ENCODE measurements at regions not wholly inside any gene's neighbourhood (a gene's known extent, or its start where the extent isn't known, plus 50 kb on each side); places are given as distances from the start of the nearest gene placed in this dataset.

GRCh38 chr1:58250587-58250948 lies 296.0 kb downstream of the OMA1 start:
- no peak overlapping the region for H3K27ac ChIP-seq
- peaks cover 4 to 37% (median 19%) of the 10 kb centered on the region in 6 donors for H3K4me1 ChIP-seq
- peak overlapping the region in 2 of 8 donors; percentile 35 to 58 for H3K4me3 ChIP-seq
- TF ChIP-seq, protein P1, sequence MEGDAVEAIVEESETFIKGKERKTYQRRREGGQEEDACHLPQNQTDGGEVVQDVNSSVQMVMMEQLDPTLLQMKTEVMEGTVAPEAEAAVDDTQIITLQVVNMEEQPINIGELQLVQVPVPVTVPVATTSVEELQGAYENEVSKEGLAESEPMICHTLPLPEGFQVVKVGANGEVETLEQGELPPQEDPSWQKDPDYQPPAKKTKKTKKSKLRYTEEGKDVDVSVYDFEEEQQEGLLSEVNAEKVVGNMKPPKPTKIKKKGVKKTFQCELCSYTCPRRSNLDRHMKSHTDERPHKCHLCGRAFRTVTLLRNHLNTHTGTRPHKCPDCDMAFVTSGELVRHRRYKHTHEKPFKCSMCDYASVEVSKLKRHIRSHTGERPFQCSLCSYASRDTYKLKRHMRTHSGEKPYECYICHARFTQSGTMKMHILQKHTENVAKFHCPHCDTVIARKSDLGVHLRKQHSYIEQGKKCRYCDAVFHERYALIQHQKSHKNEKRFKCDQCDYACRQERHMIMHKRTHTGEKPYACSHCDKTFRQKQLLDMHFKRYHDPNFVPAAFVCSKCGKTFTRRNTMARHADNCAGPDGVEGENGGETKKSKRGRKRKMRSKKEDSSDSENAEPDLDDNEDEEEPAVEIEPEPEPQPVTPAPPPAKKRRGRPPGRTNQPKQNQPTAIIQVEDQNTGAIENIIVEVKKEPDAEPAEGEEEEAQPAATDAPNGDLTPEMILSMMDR (IDR thresholded peaks at IDR 0.05 in 8 of 11, conservative IDR thresholded peaks at IDR 0.05 in 3 of 11), result no peak
- no peak for TF ChIP-seq POLR2A (IDR thresholded peaks at IDR 0.05)
- TF ChIP-seq POLR2AphosphoS5 (IDR thresholded peaks at IDR 0.05), result no peak
- intact Hi-C loops (cut with DNase I; ENCODE audit: low total_unique reads), result no loop called here
- DNase-seq, result no peak
- H3K27me3 ChIP-seq (replicated peaks in 1 of 7), result peaks cover 0 to 48% (median 30%) of the 10 kb centered on the region in 7 donors
- H3K9me3 ChIP-seq, result no peaks in the 10 kb centered on the region
- WGBS, 5 donors, result 19 to 29% (median 22%) methylated on average over 8 to 9 of the region's 9 CpGs
- no peaks in the 10 kb centered on the region for H3K36me3 ChIP-seq

DNA sequence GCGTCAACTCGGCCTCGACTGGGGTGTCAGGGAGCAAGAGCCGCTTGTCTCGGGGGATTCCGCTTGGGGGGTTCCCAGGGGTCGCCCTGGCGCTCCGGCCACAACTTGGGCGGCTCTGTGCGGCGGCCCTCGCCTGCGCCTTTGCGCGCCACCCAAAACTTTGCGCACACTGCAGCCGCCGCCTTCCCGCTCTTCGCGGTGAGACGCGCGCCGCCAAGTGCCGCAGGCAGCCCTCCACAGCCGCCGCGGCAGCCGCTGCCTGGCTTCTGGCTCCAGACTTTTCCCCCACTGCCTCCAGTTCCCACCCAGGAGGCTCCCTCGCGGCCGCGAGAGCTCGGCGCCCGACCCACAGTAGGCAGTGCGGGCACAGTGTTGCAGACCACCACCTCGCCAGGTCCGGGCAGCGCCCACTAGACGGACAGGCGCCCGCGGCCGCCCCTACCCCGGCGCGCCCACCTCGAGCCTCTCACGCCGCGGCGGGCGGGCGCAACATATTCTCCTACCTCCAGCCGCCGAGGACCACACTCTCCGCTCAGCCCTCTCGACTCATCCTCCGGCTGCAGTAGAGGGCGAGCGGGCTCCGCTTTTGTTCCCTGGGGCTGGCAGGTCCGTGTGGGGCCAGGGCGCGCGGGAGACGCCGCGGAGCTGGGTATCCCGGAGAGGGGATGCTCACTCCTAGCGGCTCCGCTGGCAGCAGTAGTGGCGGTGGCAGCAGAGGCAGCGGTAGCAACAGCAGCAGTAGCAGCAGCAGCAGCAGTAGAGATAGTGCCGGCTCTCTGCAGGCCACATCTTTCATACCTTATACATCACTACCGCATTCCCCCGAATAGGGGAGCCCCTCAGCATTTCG lies 296.6 kb downstream of the OMA1 start:
- no peaks in the 10 kb centered on the region for H3K9me3 ChIP-seq
- H3K4me3 ChIP-seq, result peak overlapping the region in 7 of 8 donors; percentile 16 to 58 (median 28)
- peaks cover 0 to 48% (median 30%) of the 10 kb centered on the region in 7 donors for H3K27me3 ChIP-seq (replicated peaks in 1 of 7)
- peaks cover 4 to 37% (median 19%) of the 10 kb centered on the region in 6 donors for H3K4me1 ChIP-seq
- no peak for DNase-seq
- intact Hi-C loops (cut with DNase I; ENCODE audit: low total_unique reads), result no loop called here
- no peaks in the 10 kb centered on the region for H3K36me3 ChIP-seq
- no peak overlapping the region for H3K27ac ChIP-seq
- 0 to 2% (median 1%) methylated on average over 45 to 81 of the region's 81 CpGs for WGBS, 5 donors
- no peak for TF ChIP-seq POLR2A (IDR thresholded peaks at IDR 0.05)
- TF ChIP-seq POLR2AphosphoS5 (IDR thresholded peaks at IDR 0.05), result no peak
- TF ChIP-seq, protein P1 (IDR thresholded peaks at IDR 0.05 in 8 of 11, conservative IDR thresholded peaks at IDR 0.05 in 3 of 11), result no peak

GRCh38 chr1:58249388-58249736 lies 297.2 kb downstream of the OMA1 start:
- Histone ChIP-seq H3K36me3 (no peaks in the 10 kb centered on the region), H3K27ac (no peak overlapping the region), H3K4me3 (peak overlapping the region in 6 of 8 donors; percentile 19 to 58 (median 29)), H3K27me3 (replicated peaks in 1 of 7) (peaks cover 0 to 48% (median 30%) of the 10 kb centered on the region in 7 donors), H3K9me3 (no peaks in the 10 kb centered on the region), H3K4me1 (peaks cover 4 to 37% (median 19%) of the 10 kb centered on the region in 6 donors)
- no peak for TF ChIP-seq POLR2AphosphoS5 (IDR thresholded peaks at IDR 0.05)
- TF ChIP-seq, protein P1 (IDR thresholded peaks at IDR 0.05 in 8 of 11, conservative IDR thresholded peaks at IDR 0.05 in 3 of 11), result no peak
- no peak for TF ChIP-seq POLR2A (IDR thresholded peaks at IDR 0.05)
- no peak for DNase-seq
- 3 to 8% (median 4%) methylated on average over 14 of the region's 14 CpGs for WGBS, 5 donors
- intact Hi-C loops (cut with DNase I; ENCODE audit: low total_unique reads), result no loop called here

DNA sequence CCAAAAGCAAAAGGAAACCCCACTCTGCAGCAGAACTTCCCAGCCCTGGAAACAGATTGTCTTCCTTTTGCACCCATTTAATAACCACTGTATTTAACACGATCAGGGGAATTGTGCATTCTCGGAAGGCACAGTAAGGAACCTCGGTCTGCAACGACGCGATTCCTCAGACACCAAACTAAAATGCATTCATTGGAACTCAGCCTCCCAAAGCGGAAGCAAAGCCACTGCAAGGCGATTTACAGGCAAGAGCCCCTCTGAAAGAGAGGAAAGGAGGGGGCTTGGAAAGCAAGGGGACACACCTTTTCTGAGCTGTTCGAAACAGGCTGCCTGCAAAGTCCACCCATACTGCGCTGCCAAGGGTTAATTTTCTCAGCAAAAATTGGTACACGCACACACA lies 297.7 kb downstream of the OMA1 start:
- no peak for DNase-seq
- H3K4me1 ChIP-seq, result peaks cover 4 to 37% (median 19%) of the 10 kb centered on the region in 6 donors
- peaks cover 0 to 48% (median 30%) of the 10 kb centered on the region in 7 donors for H3K27me3 ChIP-seq (replicated peaks in 1 of 7)
- H3K27ac ChIP-seq, result no peak overlapping the region
- intact Hi-C loops (cut with DNase I; ENCODE audit: low total_unique reads), result no loop called here
- no peak overlapping the region for H3K4me3 ChIP-seq
- H3K9me3 ChIP-seq, result no peaks in the 10 kb centered on the region
- no peaks in the 10 kb centered on the region for H3K36me3 ChIP-seq
- TF ChIP-seq, protein P1 (IDR thresholded peaks at IDR 0.05 in 8 of 11, conservative IDR thresholded peaks at IDR 0.05 in 3 of 11), result no peak
- TF ChIP-seq POLR2AphosphoS5 (IDR thresholded peaks at IDR 0.05), result no peak
- WGBS, 5 donors, result 3 to 12% (median 6%) methylated on average over 11 of the region's 11 CpGs

Measured in spleen (tissue), 11 donors.